ENCODE measurements at regions not wholly inside any gene's neighbourhood (a gene's known extent, or its start where the extent isn't known, plus 50 kb on each side); places are given as distances from the start of the nearest gene placed in this dataset.

DNA sequence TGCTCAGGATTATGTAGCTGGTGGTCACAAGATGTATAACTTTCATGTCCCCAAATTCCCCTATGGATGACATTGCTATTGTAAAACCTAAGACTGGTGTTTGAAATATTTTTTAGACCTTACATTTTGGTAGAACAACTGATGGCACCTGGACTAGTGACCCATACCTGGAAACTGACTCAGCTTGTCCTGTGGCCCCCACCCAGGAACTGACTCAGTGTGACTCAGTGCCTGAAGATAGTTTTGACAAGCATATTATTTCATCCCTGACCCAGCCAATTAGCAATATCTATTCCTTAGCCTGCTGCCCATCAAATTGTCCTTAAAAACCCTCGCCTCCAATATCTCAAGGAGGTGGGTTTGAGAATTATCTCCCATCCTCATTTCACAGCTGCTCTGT, 90.9 kb upstream of the GRIK2 start:
- H3K4me1 ChIP-seq = no peaks in the 10 kb centered on the region
- no peak for DNase-seq
- no peaks in the 10 kb centered on the region for H3K4me1 Mint-ChIP-seq (ENCODE audit: low read depth, unreplicated experiment)
- intact Hi-C loops (cut with micrococcal nuclease; ENCODE audit: unreplicated experiment) = no loop called here
- BruUV-seq (replicated peaks) = no TSS peak
- H3K27me3 ChIP-seq (replicated peaks; ENCODE audit: control insufficient read depth, insufficient read depth, low read length) = no peaks in the 10 kb centered on the region
- no peaks in the 10 kb centered on the region for H3K36me3 Mint-ChIP-seq (ENCODE audit: insufficient read depth, unreplicated experiment)
- H3K36me3 ChIP-seq (ENCODE audit: control insufficient read depth, insufficient read depth, low read length) = no peaks in the 10 kb centered on the region
- H3K4me3 ChIP-seq (ENCODE audit: low read depth, low read length) = no peak overlapping the region
- ChIA-PET CTCF (no interaction called here), POLR2A (no interaction called here)
- no peak overlapping the region for H3K27ac Mint-ChIP-seq (ENCODE audit: unreplicated experiment)
- no peak overlapping the region for H3K4me3 Mint-ChIP-seq (ENCODE audit: unreplicated experiment)
- peaks cover 35% of the 10 kb centered on the region for H3K9me3 Mint-ChIP-seq (ENCODE audit: unreplicated experiment)
- TF ChIP-seq, protein P1, sequence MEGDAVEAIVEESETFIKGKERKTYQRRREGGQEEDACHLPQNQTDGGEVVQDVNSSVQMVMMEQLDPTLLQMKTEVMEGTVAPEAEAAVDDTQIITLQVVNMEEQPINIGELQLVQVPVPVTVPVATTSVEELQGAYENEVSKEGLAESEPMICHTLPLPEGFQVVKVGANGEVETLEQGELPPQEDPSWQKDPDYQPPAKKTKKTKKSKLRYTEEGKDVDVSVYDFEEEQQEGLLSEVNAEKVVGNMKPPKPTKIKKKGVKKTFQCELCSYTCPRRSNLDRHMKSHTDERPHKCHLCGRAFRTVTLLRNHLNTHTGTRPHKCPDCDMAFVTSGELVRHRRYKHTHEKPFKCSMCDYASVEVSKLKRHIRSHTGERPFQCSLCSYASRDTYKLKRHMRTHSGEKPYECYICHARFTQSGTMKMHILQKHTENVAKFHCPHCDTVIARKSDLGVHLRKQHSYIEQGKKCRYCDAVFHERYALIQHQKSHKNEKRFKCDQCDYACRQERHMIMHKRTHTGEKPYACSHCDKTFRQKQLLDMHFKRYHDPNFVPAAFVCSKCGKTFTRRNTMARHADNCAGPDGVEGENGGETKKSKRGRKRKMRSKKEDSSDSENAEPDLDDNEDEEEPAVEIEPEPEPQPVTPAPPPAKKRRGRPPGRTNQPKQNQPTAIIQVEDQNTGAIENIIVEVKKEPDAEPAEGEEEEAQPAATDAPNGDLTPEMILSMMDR (IDR thresholded peaks at IDR 0.05; ENCODE audit: insufficient read depth in 1 of 2, low read depth in 1 of 2, low read length in 1 of 2, severe bottlenecking in 1 of 2, unreplicated experiment in 1 of 2) = no peak
- H3K9me3 ChIP-seq = peaks cover 3% of the 10 kb centered on the region; the same call in 1 of the 2 replicates
- H3K27me3 Mint-ChIP-seq (ENCODE audit: insufficient read depth, unreplicated experiment) = no peaks in the 10 kb centered on the region

DNA sequence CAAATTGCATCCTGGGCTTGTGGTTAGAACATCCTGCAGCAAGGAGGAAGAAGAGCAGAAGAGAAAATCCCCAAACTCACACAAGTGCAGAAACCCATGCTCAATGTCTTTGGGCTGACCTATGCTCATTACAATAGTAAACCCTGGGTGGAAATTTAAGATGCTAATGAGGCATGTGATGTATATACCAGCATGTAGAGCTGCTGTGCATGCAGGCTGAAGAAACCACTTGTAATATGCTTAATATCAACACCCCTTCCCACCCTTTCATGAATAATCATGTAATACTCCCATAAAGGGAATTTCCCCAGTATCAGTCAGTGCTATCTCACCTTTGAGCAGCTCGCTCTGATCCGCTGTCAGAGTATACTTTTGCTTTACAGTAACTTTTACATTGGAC, 90.0 kb upstream of the GRIK2 start:
- no peaks in the 10 kb centered on the region for H3K4me1 Mint-ChIP-seq (ENCODE audit: low read depth, unreplicated experiment)
- Histone ChIP-seq H3K4me1 (no peaks in the 10 kb centered on the region), H3K27me3 (replicated peaks; ENCODE audit: control insufficient read depth, insufficient read depth, low read length) (no peaks in the 10 kb centered on the region), H3K9me3 (peaks cover 3% of the 10 kb centered on the region; the same call in 1 of the 2 replicates), H3K36me3 (ENCODE audit: control insufficient read depth, insufficient read depth, low read length) (no peaks in the 10 kb centered on the region), H3K4me3 (ENCODE audit: low read depth, low read length) (no peak overlapping the region)
- no TSS peak for BruUV-seq (replicated peaks)
- TF ChIP-seq, protein P1 (IDR thresholded peaks at IDR 0.05; ENCODE audit: insufficient read depth in 1 of 2, low read depth in 1 of 2, low read length in 1 of 2, severe bottlenecking in 1 of 2, unreplicated experiment in 1 of 2) = no peak
- H3K27ac Mint-ChIP-seq (ENCODE audit: unreplicated experiment) = no peak overlapping the region
- ChIA-PET CTCF (no interaction called here), POLR2A (no interaction called here)
- intact Hi-C loops (cut with micrococcal nuclease; ENCODE audit: unreplicated experiment) = no loop called here
- peaks cover 35% of the 10 kb centered on the region for H3K9me3 Mint-ChIP-seq (ENCODE audit: unreplicated experiment)
- H3K4me3 Mint-ChIP-seq (ENCODE audit: unreplicated experiment) = no peak overlapping the region
- H3K36me3 Mint-ChIP-seq (ENCODE audit: insufficient read depth, unreplicated experiment) = no peaks in the 10 kb centered on the region
- no peaks in the 10 kb centered on the region for H3K27me3 Mint-ChIP-seq (ENCODE audit: insufficient read depth, unreplicated experiment)
- DNase-seq = no peak

DNA sequence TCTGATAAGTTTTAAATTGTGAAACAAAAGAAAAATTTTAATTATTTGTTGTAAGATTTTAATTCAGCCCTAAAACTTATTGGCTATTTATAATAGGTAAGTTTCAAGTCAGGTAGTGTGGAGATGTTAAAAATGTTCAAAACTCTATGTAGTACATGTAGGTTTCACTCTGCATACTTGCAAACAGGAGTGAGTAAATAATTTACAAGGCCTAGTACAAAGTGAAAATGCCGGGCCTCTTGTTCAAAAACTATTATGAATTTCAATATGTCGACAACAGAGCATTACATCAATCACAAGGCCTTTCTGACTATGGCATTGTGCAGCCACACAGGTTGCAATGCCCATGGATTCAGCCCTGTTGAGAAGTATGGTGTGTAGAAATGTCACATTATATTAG, 80.9 kb upstream of the GRIK2 start:
- H3K4me3 ChIP-seq (ENCODE audit: low read depth, low read length) = no peak overlapping the region
- no TSS peak for BruUV-seq (replicated peaks)
- Mint-ChIP-seq H3K27ac (ENCODE audit: unreplicated experiment) (no peak overlapping the region), H3K27me3 (ENCODE audit: insufficient read depth, unreplicated experiment) (no peaks in the 10 kb centered on the region), H3K4me1 (ENCODE audit: low read depth, unreplicated experiment) (no peaks in the 10 kb centered on the region), H3K9me3 (ENCODE audit: unreplicated experiment) (no peaks in the 10 kb centered on the region), H3K36me3 (ENCODE audit: insufficient read depth, unreplicated experiment) (no peaks in the 10 kb centered on the region), H3K4me3 (ENCODE audit: unreplicated experiment) (no peak overlapping the region)
- no peaks in the 10 kb centered on the region for H3K9me3 ChIP-seq
- TF ChIP-seq, protein P1 (IDR thresholded peaks at IDR 0.05; ENCODE audit: insufficient read depth in 1 of 2, low read depth in 1 of 2, low read length in 1 of 2, severe bottlenecking in 1 of 2, unreplicated experiment in 1 of 2) = no peak
- POLR2A ChIA-PET = no interaction called here
- DNase-seq = no peak
- no peaks in the 10 kb centered on the region for H3K27me3 ChIP-seq (replicated peaks; ENCODE audit: control insufficient read depth, insufficient read depth, low read length)
- H3K36me3 ChIP-seq (ENCODE audit: control insufficient read depth, insufficient read depth, low read length) = no peaks in the 10 kb centered on the region
- intact Hi-C loops (cut with micrococcal nuclease; ENCODE audit: unreplicated experiment) = no loop called here
- CTCF ChIA-PET = no interaction called here
- H3K4me1 ChIP-seq = no peaks in the 10 kb centered on the region

Measured in Caco-2 (cell line).